WTC11 (cell line): ENCODE measurements at regions not wholly inside any gene's neighbourhood (a gene's known extent, or its start where the extent isn't known, plus 50 kb on each side); places are given as distances from the start of the nearest gene placed in this dataset.

Experiments used
- RELA ChIP-seq: sonication (generic); formaldehyde crosslinking; IDR thresholded peaks from 2 replicates; pipeline ENCODE4 v1.8.1; 2022; ENCODE audit warnings: missing genetic modification reagents, mild to moderate bottlenecking, borderline replicate concordance
- ZNF121 ChIP-seq: sonication (generic); formaldehyde crosslinking; IDR thresholded peaks from 2 replicates; pipeline ENCODE4 v1.8.0; 2023; ENCODE audit warnings: missing genetic modification reagents
- TF ChIP-seq, protein P1 (sequence below): fragments of 200-600 bp; IDR thresholded peaks from 2 replicates; pipeline ENCODE4 v1.8.0; 2022; ENCODE audit warnings: antibody characterized with exemption

DNA sequence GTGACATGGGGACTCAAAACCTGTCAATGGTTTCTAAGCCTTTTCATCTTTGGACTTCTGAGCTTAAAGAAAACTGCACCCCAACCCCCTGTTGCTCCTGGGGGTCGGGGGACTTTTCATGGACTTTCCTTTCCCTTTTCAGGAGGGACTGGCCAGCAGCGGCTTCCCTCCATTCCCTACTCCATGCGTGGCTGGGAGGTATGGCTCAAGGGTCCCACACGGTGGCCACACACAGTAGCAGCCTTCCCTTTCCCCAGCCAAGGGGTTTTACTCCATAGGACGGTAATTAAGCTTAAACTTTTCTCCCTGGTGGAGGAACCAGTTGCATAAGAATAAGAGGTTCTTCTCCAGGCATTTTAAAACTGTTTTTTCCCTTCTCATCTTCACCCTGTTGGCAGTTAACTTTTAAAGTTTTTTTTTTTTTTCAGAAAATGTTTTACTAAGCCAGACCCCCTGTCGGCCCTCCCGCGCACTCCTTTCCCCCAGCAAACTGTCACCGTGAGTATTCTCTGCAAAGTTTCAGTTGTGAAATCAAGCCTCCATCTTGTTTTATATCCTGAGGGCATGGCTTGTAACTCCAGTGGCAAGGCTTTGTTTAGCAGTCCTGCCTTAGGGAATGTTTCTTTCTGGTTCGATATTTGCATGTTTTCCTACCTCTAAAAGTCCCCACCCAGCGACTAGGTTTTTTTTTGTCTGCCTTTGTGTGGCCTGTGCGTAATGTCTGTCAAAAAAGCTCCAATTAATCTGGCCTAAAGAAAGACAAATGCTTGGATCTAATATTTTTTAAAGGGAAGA lies 325.7 kb downstream of the TLL1 start:
- TF ChIP-seq RELA (CRISPR knock-in tag): no peak
- TF ChIP-seq, protein P1, sequence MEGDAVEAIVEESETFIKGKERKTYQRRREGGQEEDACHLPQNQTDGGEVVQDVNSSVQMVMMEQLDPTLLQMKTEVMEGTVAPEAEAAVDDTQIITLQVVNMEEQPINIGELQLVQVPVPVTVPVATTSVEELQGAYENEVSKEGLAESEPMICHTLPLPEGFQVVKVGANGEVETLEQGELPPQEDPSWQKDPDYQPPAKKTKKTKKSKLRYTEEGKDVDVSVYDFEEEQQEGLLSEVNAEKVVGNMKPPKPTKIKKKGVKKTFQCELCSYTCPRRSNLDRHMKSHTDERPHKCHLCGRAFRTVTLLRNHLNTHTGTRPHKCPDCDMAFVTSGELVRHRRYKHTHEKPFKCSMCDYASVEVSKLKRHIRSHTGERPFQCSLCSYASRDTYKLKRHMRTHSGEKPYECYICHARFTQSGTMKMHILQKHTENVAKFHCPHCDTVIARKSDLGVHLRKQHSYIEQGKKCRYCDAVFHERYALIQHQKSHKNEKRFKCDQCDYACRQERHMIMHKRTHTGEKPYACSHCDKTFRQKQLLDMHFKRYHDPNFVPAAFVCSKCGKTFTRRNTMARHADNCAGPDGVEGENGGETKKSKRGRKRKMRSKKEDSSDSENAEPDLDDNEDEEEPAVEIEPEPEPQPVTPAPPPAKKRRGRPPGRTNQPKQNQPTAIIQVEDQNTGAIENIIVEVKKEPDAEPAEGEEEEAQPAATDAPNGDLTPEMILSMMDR: no peak
- TF ChIP-seq ZNF121: no peak
